ENCODE measurements at regions not wholly inside any gene's neighbourhood (a gene's known extent, or its start where the extent isn't known, plus 50 kb on each side); places are given as distances from the start of the nearest gene placed in this dataset.
A peak's percentile ranks its signal among the peaks of the same experiment; 100 is the strongest.

GRCh38 chr12:93156086-93156716 is 221.5 kb upstream of the NUDT4 start:
- H3K9ac ChIP-seq = no peak overlapping the region
- no peaks in the 10 kb centered on the region for H3K4me1 ChIP-seq (ENCODE audit: insufficient read depth)
- H3K9me2 ChIP-seq (ENCODE audit: insufficient read depth) = no peaks in the 10 kb centered on the region
- H3K27me3 ChIP-seq (replicated peaks; ENCODE audit: insufficient read depth) = no peaks in the 10 kb centered on the region
- no peak overlapping the region for H3K4me2 ChIP-seq (ENCODE audit: unreplicated experiment)
- TF ChIP-seq EZH2 (IDR thresholded peaks at IDR 0.05; ENCODE audit: insufficient read depth, poor library complexity, severe bottlenecking) = no peak
- no peak for TF ChIP-seq EZH2phosphoT487 (IDR thresholded peaks at IDR 0.05; ENCODE audit: insufficient read depth, low read depth)
- in situ Hi-C loops (cut with MboI) = no loop called here
- no peaks in the 10 kb centered on the region for H3K36me3 ChIP-seq (ENCODE audit: low read depth)
- H3K4me3 ChIP-seq = no peak overlapping the region
- H3K9me3 ChIP-seq (ENCODE audit: low read depth) = no peaks in the 10 kb centered on the region
- H3K79me2 ChIP-seq (ENCODE audit: insufficient read depth) = no peaks in the 10 kb centered on the region
- DNase-seq = no peak
- no peak overlapping the region for H3K27ac ChIP-seq
- no peaks in the 10 kb centered on the region for H4K20me1 ChIP-seq (ENCODE audit: insufficient read depth)
- H3F3A ChIP-seq (ENCODE audit: insufficient read depth) = no peaks in the 10 kb centered on the region
- 59 to 68% methylated on average over 7 of the region's 7 CpGs for WGBS, 2 experiments (ENCODE audit: low coverage in 1 of 2, low lambda C conversion rate in 2 of 2, missing lambda C conversion rate in 2 of 2)
- no peak overlapping the region for H2AFZ ChIP-seq

DNA sequence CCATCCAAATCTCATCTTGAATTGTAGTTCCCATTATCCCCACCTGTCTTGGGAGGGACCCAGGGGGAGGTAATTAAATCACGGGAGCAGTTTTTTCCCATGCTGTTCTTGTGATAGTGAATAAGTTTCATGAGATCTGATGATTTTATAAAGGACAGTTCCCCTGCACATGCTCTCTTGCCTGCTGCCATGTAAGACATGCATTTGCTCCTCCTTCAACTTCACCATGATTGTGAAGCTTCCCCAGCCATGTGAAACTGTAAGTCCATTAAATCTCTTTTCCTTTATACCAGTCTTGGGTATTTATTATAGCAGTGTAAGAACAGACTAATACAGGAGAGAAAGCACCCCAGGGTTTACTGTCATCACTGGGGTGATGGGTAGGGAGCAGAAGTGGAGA is 220.4 kb upstream of the NUDT4 start:
- no peak for TF ChIP-seq EZH2 (IDR thresholded peaks at IDR 0.05; ENCODE audit: insufficient read depth, poor library complexity, severe bottlenecking)
- TF ChIP-seq EZH2phosphoT487 (IDR thresholded peaks at IDR 0.05; ENCODE audit: insufficient read depth, low read depth) = no peak
- Histone ChIP-seq H3K9me2 (ENCODE audit: insufficient read depth) (no peaks in the 10 kb centered on the region), H3K4me3 (no peak overlapping the region), H3F3A (ENCODE audit: insufficient read depth) (no peaks in the 10 kb centered on the region), H3K9ac (no peak overlapping the region), H3K27ac (no peak overlapping the region), H4K20me1 (ENCODE audit: insufficient read depth) (no peaks in the 10 kb centered on the region), H3K4me1 (ENCODE audit: insufficient read depth) (no peaks in the 10 kb centered on the region), H2AFZ (no peak overlapping the region), H3K36me3 (ENCODE audit: low read depth) (no peaks in the 10 kb centered on the region), H3K79me2 (ENCODE audit: insufficient read depth) (no peaks in the 10 kb centered on the region), H3K27me3 (replicated peaks; ENCODE audit: insufficient read depth) (no peaks in the 10 kb centered on the region), H3K9me3 (ENCODE audit: low read depth) (no peaks in the 10 kb centered on the region), H3K4me2 (ENCODE audit: unreplicated experiment) (no peak overlapping the region)
- DNase-seq = no peak
- 44 to 47% methylated on average over 1 of the region's 1 CpG for WGBS, 2 experiments (ENCODE audit: low coverage in 1 of 2, low lambda C conversion rate in 2 of 2, missing lambda C conversion rate in 2 of 2)
- in situ Hi-C loops (cut with MboI) = no loop called here

- no peaks in the 10 kb centered on the region for H3K9me3 ChIP-seq (ENCODE audit: low read depth)
- H3K4me3 ChIP-seq = no peak overlapping the region
- no peaks in the 10 kb centered on the region for H3K27me3 ChIP-seq (replicated peaks; ENCODE audit: insufficient read depth)
- H3K27ac ChIP-seq = no peak overlapping the region
- no peaks in the 10 kb centered on the region for H4K20me1 ChIP-seq (ENCODE audit: insufficient read depth)
- H3K9ac ChIP-seq = no peak overlapping the region
- no peaks in the 10 kb centered on the region for H3K79me2 ChIP-seq (ENCODE audit: insufficient read depth)
- H3F3A ChIP-seq (ENCODE audit: insufficient read depth) = peaks cover 7% of the 10 kb centered on the region
- H3K9me2 ChIP-seq (ENCODE audit: insufficient read depth) = no peaks in the 10 kb centered on the region
- TF ChIP-seq EZH2 (IDR thresholded peaks at IDR 0.05; ENCODE audit: insufficient read depth, poor library complexity, severe bottlenecking) (no peak), EZH2phosphoT487 (IDR thresholded peaks at IDR 0.05; ENCODE audit: insufficient read depth, low read depth) (no peak)
- WGBS, 2 experiments (ENCODE audit: low coverage in 1 of 2, low lambda C conversion rate in 2 of 2, missing lambda C conversion rate in 2 of 2) = 90 to 93% methylated on average over 4 of the region's 4 CpGs
- H2AFZ ChIP-seq = no peak overlapping the region
- peaks cover 3% of the 10 kb centered on the region; the same call in 1 of the 2 replicates for H3K4me1 ChIP-seq (ENCODE audit: insufficient read depth)
- H3K4me2 ChIP-seq (ENCODE audit: unreplicated experiment) = no peak overlapping the region
- in situ Hi-C loops (cut with MboI) = no loop called here
- DNase-seq = no peak
- no peaks in the 10 kb centered on the region for H3K36me3 ChIP-seq (ENCODE audit: low read depth)
These were observed 219.5 kb upstream of the NUDT4 start for GRCh38 chr12:93158065-93158843.

GRCh38 chr12:93163260-93164036 is 214.3 kb upstream of the NUDT4 start:
- H2AFZ ChIP-seq = no peak overlapping the region
- no peaks in the 10 kb centered on the region for H3K9me3 ChIP-seq (ENCODE audit: low read depth)
- in situ Hi-C loops (cut with MboI) = no loop called here
- DNase-seq = peak; percentile 93
- no peaks in the 10 kb centered on the region for H4K20me1 ChIP-seq (ENCODE audit: insufficient read depth)
- peaks cover 25% of the 10 kb centered on the region for H3K4me1 ChIP-seq (ENCODE audit: insufficient read depth)
- H3K79me2 ChIP-seq (ENCODE audit: insufficient read depth) = no peaks in the 10 kb centered on the region
- no peaks in the 10 kb centered on the region for H3K36me3 ChIP-seq (ENCODE audit: low read depth)
- no peaks in the 10 kb centered on the region for H3K27me3 ChIP-seq (replicated peaks; ENCODE audit: insufficient read depth)
- H3K4me2 ChIP-seq (ENCODE audit: unreplicated experiment) = peak overlapping the region; percentile 23
- peaks cover 24% of the 10 kb centered on the region for H3F3A ChIP-seq (ENCODE audit: insufficient read depth)
- H3K9me2 ChIP-seq (ENCODE audit: insufficient read depth) = no peaks in the 10 kb centered on the region
- peak overlapping the region; percentile 65 for H3K27ac ChIP-seq
- 45 to 51% methylated on average over 4 of the region's 4 CpGs for WGBS, 2 experiments (ENCODE audit: low coverage in 1 of 2, low lambda C conversion rate in 2 of 2, missing lambda C conversion rate in 2 of 2)
- no peak for TF ChIP-seq EZH2 (IDR thresholded peaks at IDR 0.05; ENCODE audit: insufficient read depth, poor library complexity, severe bottlenecking)
- no peak for TF ChIP-seq EZH2phosphoT487 (IDR thresholded peaks at IDR 0.05; ENCODE audit: insufficient read depth, low read depth)
- no peak overlapping the region for H3K4me3 ChIP-seq
- no peak overlapping the region for H3K9ac ChIP-seq
